NCI-H69 (cell line): ENCODE measurements at regions not wholly inside any gene's neighbourhood (a gene's known extent, or its start where the extent isn't known, plus 50 kb on each side); places are given as distances from the start of the nearest gene placed in this dataset.
"Not testable (repeated sequence)": the region's sequence is repeated elsewhere in the genome, so short reads cannot be mapped to it uniquely, and the experiment has no call there.

Experiments used
- DNase-seq: peaks from one replicate; lab custom pipeline; 2025; lab: John Stamatoyannopoulos, UW

DNA sequence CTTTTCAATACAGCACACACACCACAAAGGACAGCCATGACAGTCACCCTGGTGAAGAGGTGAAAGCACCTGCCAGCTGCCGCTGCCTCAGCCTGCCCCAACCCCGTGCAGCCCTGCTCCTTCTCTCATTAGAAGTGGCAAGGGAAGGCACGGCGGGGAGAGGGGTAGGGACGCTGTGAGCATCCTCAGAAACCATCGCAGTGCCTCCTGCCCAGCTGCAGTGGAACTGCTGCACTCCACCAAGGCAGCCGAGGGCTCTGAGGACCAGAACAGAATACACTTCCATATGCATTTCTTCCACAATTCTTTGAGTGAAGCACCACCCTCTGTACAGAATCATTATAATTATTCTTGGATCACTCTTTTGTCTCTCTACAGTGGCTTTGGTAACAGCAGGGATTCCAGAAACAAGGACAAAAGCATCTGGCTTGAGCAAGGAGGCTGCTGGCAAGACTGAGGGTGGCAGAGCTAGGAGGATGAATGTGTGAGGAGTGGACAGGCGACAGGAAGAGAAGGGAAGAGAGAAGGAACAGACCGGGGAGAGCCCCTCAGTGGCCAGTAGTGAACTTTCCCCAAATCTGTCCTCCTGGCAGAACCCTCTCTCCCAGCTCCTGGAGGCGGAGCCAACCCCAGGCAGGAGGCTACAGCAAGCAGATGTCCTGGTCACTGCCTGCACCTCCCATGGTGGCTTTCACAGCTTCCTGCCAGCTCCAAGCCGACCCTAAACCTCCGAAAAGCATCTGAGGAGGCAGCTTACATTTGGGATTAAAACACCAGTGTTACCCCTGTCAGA lies 73.2 kb downstream of the MTNR1A start:
- no peak for DNase-seq

DNA sequence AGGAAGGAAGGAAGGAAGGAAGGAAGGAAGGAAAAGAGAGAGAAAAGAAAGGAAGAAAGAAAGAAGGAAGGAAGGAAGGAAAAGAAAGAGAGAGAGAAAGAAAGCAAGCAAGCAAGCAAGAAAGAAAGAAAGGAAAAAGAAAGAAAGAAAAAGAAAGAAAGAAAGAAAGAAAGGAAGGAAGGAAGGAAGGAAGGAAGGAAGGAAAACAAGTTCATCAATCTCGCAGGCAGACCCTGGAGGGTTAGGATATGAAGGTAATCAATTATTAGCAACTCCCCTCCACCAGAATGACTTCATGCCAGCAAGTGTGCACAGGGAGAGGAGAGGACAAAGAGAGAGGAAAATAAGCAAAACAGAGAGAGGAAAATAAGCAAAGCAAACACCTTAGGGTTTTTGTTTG lies 80.2 kb downstream of the MTNR1A start:
- DNase-seq = no peak

DNA sequence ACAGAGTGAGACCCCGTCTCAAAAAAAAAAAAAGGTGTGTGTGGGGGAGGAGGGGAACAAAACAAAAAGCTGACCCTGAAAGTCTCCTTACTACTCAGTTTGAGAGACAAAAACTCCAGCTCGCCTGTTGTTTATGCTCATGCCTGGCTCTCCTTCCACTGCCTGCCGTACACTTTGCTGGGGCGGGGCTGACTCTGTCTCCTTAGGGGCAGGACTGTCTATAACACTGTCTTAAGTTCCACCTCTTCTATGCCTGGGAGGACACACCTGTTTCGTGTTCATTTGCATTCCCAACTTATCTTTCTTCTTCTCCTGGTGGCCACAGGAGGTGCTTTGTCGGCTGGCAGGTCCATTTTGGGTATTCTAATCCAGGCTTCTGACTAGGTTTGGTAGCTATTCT lies 81.4 kb downstream of the MTNR1A start:
- DNase-seq = no peak

DNA sequence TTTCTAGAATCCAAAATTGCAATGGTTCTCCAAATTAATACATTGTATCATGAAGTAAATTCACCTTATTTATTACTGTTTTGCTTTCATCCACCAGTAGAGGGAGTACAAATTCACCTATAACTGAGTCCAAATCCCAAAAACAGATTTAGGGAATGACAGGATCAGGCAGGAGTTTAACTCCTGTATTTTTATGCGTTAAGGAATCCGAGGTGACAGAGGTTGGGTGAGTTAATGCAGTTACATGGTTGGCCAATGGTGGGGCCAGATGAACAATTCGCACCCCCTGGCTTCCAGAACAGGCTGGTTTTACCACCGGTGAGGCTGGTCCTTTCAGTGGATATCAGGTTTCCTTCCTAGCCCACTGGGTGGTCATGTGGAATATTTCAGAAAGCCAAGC lies 82.4 kb downstream of the MTNR1A start:
- peak; percentile 36 for DNase-seq

DNA sequence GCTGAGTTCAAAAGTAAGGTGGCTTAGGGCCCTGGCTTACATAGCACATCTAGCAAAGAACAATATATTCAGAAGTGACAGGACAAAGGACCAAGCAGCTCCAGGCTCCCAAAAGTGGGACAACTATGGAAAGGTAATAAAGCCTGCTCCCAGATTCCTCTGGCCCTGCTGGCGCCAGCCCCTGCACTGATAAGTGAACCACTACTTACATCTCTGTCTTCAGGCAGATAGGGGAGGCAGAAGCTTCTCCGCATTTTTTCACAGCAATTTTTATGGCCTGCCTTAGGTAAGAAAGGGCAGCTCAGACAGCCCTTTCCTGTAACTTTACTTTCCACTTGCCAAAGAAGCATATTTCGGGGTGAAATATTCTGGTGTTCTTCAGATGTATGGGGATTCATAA lies 83.9 kb downstream of the MTNR1A start:
- no peak for DNase-seq

DNA sequence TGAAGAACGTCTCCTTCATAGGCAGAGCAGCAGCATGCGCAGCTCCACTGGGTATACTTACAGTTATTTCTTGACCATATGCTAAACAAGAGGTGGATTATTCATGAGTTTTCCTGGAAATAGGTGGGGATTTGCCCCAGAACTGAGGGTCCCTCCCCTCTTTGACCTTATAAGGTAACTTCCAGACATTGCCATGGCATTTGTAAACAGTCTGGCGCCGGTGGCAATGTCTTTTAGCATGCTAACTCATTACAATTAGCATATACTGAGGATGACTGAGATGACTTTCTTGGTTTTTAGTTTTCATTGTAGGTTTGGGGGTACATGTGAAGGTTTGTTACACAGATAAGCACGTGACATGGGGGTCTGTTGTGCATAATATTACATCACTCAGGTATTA lies 97.3 kb downstream of the MTNR1A start:
- DNase-seq = no peak

DNA sequence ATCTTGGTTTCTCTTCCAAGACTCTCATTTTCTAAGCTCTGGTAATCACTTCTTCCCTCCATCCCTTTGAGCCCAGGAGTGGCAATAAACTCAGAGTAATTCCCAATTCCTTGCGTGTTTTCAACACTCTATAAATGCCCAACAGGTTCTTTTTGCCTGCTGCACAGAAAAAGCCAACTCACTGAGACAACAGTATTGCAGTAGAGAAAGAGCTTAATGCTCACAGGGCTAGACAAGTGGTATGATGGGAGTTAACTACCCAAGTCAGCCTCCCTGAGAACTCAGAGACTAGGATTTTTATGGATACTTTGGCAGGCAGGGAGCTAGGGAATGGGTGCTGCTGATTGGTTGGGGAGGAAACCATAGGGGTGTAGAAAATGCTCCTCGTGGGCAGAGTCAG lies 103.4 kb downstream of the MTNR1A start:
- no peak for DNase-seq

DNA sequence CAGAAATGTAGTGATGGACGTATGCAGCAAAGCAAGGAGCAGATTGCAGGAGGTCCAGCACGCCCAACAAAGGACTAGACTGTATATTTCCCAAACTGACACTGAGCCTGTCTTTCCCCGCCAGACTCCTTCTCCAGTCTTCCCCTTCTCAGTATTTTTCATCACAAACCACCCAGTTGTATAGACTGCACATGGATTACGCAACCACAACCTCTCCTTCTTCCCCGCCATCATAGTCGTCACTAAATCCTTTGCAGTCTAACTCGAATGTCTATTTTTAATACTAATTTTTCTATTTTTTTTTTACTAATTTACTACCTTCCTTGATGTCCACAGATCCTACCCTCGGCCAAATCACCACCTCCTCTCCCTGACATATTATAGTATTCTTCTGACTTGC lies 105.4 kb downstream of the MTNR1A start:
- DNase-seq = no peak

DNA sequence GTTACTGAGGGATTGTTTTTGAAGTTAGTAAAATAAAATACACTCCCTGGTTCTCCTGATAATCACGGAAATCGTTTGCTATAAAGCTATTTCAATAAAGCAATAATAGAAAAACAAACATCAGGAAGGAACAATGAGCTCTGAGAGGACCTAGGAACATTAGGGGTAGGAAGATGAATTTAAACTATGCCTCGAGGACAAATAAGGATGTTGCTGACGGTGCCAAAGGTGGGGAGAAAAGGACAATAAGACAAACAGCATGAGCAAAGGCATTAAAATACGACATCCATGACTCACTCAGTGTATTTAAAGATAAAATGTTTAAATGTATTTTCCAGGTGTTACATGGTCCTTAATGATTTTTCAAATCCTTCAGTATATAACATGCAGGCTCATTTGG lies 110.3 kb downstream of the MTNR1A start:
- DNase-seq = no peak

DNA sequence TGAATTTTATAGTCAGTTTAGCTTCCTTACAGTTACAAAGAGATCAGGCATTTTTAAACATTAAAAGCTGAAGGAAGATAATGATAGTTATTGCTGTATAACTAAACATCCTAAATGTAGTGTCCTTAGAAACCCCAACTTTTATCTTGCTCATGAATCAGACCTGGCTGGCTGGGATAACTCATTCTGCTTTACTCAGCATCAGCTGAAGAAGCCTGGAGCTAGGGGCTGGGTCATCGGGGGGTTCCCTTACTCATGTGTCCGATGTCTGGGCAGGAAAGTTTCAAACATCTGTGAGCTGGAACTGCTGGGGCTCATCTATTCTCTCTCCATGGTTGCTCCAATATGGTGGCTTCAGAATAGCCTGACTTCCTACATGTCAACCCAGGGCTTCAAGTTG lies 113.9 kb downstream of the MTNR1A start:
- no peak for DNase-seq

DNA sequence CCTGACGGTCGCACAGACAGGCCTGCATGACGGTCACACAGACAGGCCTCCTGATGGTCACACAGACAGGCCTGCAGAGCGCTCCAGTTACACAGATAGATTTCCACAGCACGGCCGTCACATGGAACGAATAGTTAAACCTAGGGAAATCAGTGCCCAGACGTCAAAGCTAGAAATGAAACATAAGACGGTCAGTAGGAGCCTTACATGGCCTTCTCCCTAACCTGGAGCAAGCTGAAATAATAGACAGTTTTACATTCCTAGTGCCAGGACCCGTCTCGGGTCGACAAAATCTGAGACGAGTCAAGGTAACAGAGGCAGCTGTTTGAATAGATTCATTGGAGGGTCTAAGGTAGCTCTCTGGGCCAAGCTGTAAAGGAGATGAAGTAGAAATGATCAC lies 126.9 kb downstream of the MTNR1A start:
- no peak for DNase-seq

DNA sequence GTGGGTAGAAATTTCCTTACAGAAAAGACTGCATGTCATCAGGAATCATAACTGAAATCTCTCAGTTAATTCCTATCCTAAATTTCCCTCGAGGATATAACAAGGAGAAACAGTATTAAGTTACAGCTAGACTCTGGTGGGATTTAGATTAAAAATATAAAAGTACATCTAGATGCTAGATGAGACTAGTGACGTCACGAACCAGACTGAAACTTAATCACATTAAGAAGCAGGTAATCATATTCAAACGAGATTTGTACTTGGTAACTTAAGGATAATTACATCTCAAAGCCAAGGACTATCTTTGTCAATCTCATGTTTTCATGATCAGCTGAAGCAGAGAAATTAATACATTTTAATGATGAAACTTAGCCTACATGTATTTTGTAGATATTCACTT lies 130.6 kb downstream of the MTNR1A start:
- no peak for DNase-seq

DNA sequence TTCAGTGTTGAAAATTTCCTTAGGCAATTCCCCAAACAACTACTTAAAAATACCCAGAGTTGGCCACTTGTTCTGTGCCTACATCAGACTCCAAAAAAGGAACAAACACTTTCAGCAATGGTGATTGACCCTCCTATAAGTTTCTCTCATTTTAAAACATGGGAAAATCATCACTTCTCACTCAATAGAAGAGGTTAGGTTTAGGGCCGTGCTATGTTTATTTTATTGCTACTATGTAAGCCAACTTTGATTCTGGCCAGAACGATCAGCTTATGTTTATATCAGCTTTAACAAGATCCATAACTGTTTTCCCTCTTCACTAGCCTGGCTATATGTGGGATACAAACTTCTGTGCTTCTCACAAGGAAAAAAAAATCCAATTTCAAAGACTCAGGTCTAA lies 133.1 kb downstream of the MTNR1A start:
- DNase-seq = no peak

DNA sequence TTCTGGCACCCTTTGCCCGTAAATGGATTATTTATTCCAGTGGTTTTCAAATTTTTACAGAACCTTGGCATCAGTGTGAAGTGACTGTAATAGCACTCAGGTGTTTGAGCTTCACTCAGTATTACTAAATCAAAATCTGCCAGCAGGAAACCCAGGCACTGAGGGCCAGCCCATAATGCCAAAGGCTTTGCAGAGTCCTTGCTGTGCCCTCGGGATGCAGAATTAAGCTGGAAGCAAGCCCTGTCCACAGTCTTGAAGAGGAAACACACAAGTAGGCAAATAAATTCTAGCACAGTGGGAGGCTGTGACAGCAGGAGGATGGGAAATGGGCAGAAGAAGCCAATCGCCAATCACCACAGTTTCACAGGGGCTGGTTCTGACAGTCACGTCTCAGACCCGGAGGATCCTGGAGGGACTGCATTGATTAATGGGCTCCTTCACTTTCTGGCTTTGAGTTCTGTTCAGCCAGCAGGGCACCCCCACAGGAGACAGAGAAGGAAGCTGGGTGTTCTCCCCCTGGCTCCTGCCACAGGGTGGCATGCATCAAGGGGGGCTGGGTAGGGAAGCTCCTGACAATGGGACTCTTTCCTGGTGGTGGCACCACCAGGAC lies 138.8 kb downstream of the MTNR1A start:
- no peak for DNase-seq

DNA sequence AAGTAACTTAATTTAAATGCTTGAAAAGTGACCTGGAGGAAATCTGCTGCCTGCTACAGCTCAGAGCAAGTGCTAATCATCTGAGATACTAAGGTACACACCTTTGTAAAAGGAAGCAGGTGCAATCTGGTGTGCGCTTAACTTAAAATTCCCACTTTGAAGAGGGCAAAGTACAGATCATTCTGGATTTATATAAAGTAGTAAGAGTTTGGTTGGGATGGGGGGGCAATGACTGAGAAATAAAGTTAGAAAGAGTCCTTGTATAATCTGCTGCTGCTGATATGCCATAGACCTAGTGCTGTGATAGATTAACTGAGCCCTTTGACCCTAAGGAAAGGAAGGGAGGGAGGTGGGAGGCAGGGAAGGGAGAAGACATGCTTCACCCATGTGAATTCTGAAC lies 141.0 kb downstream of the MTNR1A start:
- no peak for DNase-seq

DNA sequence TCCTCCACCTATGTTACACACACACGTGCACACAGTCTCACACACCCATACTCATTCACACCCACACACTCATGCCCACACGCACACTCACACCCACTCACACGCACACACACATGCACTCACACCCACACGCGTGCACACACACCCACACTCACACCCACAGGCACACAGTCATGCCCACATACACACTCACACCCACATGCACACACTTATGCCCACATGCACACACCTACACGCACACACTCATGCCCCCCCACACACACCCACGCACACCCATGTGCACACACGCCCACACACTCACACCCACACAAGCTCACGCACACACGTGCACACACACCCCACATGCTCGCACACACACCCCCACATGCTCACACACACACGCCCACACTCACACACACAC lies 140.0 kb downstream of the F11 start:
- no peak for DNase-seq

DNA sequence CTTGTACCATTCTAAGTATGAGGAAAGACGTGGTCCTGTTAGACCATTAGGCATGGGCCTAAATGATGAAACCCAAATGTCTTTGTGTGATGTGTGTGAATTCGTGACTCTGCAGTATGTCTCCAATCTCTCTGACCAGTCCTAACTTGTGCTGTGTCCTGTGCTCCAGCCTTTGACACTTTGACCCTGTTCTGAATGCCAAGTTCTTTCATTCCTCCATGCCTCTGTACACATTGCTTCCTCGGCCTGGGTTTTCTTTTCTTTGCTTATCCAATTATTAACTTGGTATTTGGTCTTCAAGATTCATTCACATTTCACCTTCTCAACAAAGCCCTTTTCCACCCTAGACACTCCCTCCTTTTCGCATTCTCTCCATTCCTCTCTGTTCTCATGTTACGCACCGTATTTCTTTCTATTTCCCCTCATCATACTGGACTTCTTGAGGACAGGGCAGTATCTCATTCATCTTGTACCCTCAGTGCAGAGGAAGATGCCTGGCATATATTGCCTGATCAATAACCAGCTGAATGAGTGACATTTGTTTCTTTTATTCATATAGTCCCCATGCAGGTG lies 138.7 kb downstream of the F11 start:
- no peak for DNase-seq

DNA sequence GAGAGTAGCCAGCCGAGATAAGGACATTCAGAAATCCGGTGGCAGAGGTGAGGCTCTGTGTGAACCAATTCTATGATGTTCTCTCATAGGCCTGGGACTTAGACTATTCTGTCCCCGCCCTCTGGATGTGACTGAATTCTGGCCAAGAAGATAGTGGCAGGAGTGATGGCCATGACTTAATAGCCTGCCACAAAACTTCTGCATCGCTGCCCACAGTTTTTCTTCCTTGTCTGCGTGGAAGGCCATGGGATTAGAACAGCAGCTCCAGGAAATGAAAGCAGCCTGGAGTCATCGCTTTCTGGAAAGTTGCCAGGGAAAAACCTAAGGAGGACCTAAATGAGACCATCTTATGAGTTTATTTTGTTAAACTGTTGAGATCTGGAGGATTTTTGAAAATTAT lies 134.7 kb downstream of the F11 start:
- DNase-seq = no peak

DNA sequence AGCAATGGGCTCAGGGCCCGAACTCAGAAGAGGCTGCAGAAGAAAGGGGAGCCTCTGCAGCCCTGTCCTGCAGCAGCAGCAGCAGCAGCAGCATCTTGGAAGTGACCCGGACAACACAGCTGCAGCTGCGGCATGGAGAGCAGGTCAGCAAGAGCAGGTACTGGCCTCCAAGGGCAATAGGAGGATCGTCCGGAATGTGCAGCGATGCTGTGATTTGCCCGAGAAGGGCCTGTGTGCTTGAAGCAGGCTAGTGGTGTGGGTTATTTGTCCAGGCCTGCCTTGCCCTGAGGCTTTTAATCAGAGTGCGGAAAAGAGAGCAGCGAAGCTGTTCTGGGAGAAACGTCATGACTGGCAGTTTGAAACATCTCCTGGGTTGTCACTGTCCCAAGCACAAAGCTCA lies 126.0 kb downstream of the F11 start:
- DNase-seq = no peak

DNA sequence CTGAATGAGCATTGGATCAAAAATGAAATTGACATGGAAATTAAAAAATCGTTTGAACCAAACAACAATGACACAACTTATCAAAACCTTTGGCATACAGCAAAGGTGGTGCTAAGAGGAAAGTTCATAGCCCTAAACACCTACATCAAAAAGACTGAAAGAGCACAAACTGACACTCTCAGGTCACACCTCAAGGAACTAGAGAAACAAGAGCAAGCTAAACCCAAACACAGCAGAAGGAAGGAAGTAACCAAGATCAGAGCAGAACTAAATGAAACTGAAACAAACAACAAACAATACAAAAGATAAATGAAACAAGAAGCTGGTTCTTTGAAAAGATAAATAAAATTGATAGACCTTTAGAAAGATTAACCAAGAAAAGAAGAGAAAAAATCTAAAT lies 118.3 kb downstream of the F11 start:
- not testable (repeated sequence) for DNase-seq

DNA sequence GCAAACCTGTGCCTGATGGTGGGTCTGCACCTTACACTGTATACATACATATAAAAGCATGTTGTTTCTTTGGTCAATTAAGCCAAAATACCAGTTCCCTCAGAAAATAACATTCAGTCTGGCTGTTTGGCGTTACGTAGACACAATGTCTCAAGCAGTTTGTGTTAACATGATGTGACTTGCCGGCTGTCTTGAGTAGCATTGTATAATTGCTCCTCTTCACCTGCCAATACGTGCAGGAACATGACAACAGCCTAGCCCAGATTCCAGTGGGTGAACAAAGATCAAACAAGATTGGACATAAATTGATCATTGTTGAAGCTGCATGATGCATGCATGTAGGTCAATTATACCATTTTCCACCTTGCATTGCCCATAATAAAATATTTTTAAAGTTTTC lies 102.3 kb downstream of the F11 start:
- no peak for DNase-seq

DNA sequence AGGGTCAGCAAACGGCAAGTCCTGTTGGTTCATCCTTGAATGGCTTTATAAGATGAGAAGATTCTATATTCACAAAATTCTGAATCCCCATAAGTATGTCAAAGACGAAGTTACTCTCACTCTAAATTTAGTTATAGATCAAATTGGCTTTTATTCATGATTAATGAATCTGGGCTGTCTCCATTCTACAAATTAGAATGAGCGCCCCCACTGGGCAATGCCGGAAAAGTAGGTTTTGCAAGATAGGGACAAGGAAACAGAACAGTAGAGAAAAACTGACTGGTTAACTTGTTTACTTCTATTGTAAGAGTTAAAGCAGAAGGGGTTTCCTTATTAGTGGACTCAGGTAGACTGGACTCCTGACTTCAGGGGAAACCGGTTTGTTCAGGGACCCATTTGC lies 100.3 kb downstream of the F11 start:
- no peak for DNase-seq

DNA sequence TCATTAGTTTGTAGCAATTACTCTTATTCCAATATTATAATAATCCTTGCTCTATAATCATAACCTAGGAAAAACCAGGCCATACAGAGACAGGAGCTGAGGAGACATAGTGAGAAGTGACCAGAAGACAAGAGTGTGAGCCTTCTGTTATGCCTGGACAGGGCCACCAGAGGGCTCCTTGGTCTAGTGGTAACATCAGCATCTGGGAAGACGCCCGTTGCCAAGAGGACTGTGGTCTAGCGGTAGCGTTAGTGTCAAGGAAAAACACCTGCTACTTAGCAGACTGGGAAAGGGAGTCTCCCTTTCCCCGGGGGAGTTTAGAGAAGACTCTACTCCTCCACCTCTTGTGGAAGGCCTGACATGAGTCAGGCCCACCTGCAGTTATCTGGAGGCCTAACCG lies 97.0 kb downstream of the F11 start:
- DNase-seq = not testable (repeated sequence)

DNA sequence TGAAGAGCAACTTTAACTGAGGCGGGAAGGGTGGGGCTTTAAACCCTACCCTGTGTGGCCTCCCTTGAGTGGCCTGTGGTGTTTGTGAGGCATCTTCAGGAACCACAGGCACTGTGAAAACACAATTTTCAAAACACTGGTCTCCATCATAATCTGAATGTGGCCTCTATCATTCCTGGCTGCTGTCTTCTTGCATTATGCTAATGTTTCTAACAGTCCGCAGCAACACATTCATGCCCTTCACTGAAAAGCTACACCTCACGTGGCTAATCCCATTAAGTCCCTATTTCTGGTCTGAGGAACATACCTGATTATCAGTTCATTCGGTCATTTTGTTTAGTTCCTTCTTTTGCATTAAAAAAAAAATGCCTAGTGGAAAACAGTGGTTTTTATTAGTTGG lies 94.6 kb downstream of the F11 start:
- no peak for DNase-seq
